Stomach (tissue), 8 donors: ENCODE measurements at regions not wholly inside any gene's neighbourhood (a gene's known extent, or its start where the extent isn't known, plus 50 kb on each side); places are given as distances from the start of the nearest gene placed in this dataset.

ENCODE experiments used
- DNase-seq, 2 donors: peaks; one replicate each; pipeline versions ENCODE4 v3.0.0 to v3.0.0-alpha.2; 2013 to 2019
- H3K27ac ChIP-seq, 5 donors: fragments of 200-600 bp in 4 of 5; sonication (generic) in 4 of 5; one replicate each; pipeline ENCODE4 v1.5.1; 2013 to 2019; ENCODE audit warnings: mild to moderate bottlenecking in 1 of 5, moderate library complexity in 1 of 5
- H3K27me3 ChIP-seq, 3 donors: fragments of 200-600 bp; sonication (generic); one replicate each; pipeline ENCODE4 v1.5.1; 2017 to 2019; ENCODE audit warnings: mixed run types in 1 of 3
- H3K36me3 ChIP-seq, 4 donors: fragments of 200-600 bp; sonication (generic); 1 replicate in 3 of 4; 2 replicates in 1 of 4; pipeline ENCODE4 v1.5.1; 2016 to 2019
- H3K4me1 ChIP-seq, 4 donors: fragments of 200-600 bp; sonication (generic); one replicate each; pipeline ENCODE4 v1.5.1; 2016 to 2019
- H3K4me3 ChIP-seq, 4 donors: fragments of 200-600 bp; sonication (generic) in 3 of 4; one replicate each; pipeline ENCODE4 v1.5.1; 2016 to 2019; ENCODE audit warnings: mild to moderate bottlenecking in 1 of 4
- H3K9me3 ChIP-seq, 4 donors: fragments of 200-600 bp; sonication (generic); one replicate each; pipeline ENCODE4 v1.5.1; 2016 to 2019
- EP300 ChIP-seq: sonication (generic); formaldehyde crosslinking; IDR thresholded peaks from one replicate; pipeline ENCODE4 v1.6.1; 2017; ENCODE audit warnings: antibody characterized with exemption
- POLR2A ChIP-seq, 4 donors: fragments of 450-650 bp; IDR thresholded peaks; one replicate each; pipeline ENCODE4 v1.6.1; 2016; ENCODE audit warnings: antibody characterized with exemption in 4 of 4, control low read depth in 2 of 4, mild to moderate bottlenecking in 1 of 4, moderate library complexity in 1 of 4
- POLR2AphosphoS5 ChIP-seq, 3 donors: sonication (generic); formaldehyde crosslinking; IDR thresholded peaks; one replicate each; pipeline ENCODE4 v1.6.1; 2016; ENCODE audit warnings: antibody characterized with exemption in 3 of 3
- WGBS, 5 donors: extraction: QIAGEN DNeasy Blood & Tissue Kit in 3 of 5; methylation state at CpG; one replicate each; pipeline versions ENCODE4 v1.1.5 to v1.1.7; 2013 to 2018; 5-methylcytosine and 5-hydroxymethylcytosine counted together
- intact Hi-C: fragments of 100-400 bp; cut with DNase I; formaldehyde crosslinking; loops from one replicate; pipeline ENCODE4 v1.15.1; 2023; ENCODE audit warnings: low total_unique reads
- TF ChIP-seq, protein P1 (sequence below), 7 experiments: fragments of 450-650 bp in 4 of 7; fragments of 200-600 bp in 3 of 7; sonication (generic) in 3 of 7; IDR thresholded peaks; one replicate each; pipeline ENCODE4 v1.5.1; 2016 to 2019; ENCODE audit warnings: antibody characterized with exemption in 7 of 7, control low read depth in 2 of 7, mild to moderate bottlenecking in 1 of 7
- donor health status: healthy with polysubstance abuse.
- donor health status: Bipolar disorder and iron deficiency.
- donor health status: healthy.

DNA sequence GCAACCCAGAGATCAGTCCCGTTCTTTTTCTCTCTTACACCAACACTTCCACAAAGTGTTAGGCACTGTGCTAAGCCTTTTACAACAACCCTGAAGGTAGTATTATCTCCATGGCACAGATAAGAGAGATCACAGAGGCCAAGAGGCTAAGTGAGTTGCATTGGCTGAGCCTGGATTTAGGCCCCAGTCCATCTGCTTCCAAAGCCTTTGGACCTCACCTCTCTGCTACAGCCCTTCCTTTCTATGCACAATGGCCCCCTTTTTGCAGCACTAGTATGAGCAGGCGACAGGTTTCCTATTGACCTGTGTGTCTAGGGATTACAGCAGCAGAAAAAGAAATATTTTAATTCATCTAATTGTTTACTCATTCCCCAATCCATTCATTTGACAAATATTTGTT lies 76.2 kb downstream of the CRYGS start:
- intact Hi-C loops, result no loop called here

DNA sequence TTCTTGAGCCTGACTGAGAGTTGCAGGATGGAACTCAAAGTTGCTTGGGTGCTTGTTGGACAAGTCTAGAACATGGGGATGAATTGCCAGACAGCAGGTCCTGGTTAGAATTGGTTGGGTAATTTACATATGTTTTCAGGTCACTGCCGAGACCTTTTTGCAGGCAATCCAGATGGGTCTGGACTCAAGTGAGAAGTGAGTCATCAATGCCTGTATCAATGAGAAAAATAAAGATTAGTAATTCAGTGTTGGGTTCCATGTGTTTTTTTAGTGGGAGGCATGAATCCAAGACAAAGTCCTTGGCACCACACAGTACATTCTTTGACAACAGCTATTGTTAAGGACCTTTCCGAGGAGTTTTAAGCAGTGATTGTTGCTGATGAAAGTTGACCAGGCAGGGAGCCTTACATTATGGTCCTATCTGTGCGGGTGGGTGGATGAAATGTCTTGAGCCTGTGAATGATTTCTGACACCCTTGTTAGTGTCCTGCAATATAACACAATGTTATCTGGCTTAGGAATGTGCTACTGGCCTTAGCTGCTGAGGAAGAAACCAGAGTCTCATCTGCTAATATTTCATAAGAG lies 77.7 kb downstream of the CRYGS start:
- H3K27me3 ChIP-seq, result no peaks in the 10 kb centered on the region
- H3K4me1 ChIP-seq, result no peaks in the 10 kb centered on the region
- no peaks in the 10 kb centered on the region for H3K36me3 ChIP-seq
- 48 to 85% (median 57%) methylated on average over 3 of the region's 3 CpGs for WGBS, 5 donors
- H3K9me3 ChIP-seq, result no peaks in the 10 kb centered on the region
- TF ChIP-seq POLR2AphosphoS5 (IDR thresholded peaks at IDR 0.05) (no peak), EP300 (no peak), POLR2A (IDR thresholded peaks at IDR 0.05) (no peak)
- TF ChIP-seq, protein P1, sequence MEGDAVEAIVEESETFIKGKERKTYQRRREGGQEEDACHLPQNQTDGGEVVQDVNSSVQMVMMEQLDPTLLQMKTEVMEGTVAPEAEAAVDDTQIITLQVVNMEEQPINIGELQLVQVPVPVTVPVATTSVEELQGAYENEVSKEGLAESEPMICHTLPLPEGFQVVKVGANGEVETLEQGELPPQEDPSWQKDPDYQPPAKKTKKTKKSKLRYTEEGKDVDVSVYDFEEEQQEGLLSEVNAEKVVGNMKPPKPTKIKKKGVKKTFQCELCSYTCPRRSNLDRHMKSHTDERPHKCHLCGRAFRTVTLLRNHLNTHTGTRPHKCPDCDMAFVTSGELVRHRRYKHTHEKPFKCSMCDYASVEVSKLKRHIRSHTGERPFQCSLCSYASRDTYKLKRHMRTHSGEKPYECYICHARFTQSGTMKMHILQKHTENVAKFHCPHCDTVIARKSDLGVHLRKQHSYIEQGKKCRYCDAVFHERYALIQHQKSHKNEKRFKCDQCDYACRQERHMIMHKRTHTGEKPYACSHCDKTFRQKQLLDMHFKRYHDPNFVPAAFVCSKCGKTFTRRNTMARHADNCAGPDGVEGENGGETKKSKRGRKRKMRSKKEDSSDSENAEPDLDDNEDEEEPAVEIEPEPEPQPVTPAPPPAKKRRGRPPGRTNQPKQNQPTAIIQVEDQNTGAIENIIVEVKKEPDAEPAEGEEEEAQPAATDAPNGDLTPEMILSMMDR (IDR thresholded peaks at IDR 0.05), result no peak
- H3K27ac ChIP-seq, result no peak overlapping the region
- intact Hi-C loops, result no loop called here
- no peak for DNase-seq
- no peak overlapping the region for H3K4me3 ChIP-seq

More for the DNA sequence above, 76.2 kb downstream of the CRYGS start:
- WGBS, 5 donors, result 49 to 70% (median 63%) methylated on average over 2 of the region's 2 CpGs
- no peak for TF ChIP-seq POLR2A (IDR thresholded peaks at IDR 0.05)
- TF ChIP-seq, protein P1 (IDR thresholded peaks at IDR 0.05), result no peak
- no peak for DNase-seq
- no peak overlapping the region for H3K4me3 ChIP-seq
- no peak overlapping the region for H3K27ac ChIP-seq
- no peaks in the 10 kb centered on the region for H3K9me3 ChIP-seq
- H3K36me3 ChIP-seq, result no peaks in the 10 kb centered on the region
- H3K4me1 ChIP-seq, result no peaks in the 10 kb centered on the region
- no peaks in the 10 kb centered on the region for H3K27me3 ChIP-seq

DNA sequence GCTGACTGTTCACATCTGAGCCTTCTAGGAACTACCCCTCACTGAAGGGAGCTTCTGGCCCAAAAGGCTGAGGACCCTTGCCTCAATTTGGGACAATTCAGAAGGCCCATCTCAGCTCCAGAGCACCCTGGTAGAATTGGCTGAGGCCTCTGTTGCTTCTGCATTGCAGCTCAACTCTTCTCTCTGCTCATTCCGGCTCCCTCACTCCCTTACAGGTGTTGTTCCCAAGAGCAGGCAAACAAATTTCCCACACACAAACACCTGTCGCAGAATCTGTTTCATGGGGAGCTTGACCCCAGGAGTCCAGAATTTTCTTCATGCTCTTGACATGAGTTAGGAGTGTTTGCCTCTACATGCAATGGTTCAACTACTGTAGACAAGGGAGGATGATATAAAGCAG lies 78.7 kb downstream of the CRYGS start:
- intact Hi-C loops, result no loop called here
- TF ChIP-seq POLR2AphosphoS5 (IDR thresholded peaks at IDR 0.05) (no peak), EP300 (no peak), POLR2A (IDR thresholded peaks at IDR 0.05) (no peak)
- TF ChIP-seq, protein P1 (IDR thresholded peaks at IDR 0.05), result no peak
- Histone ChIP-seq H3K27ac (no peak overlapping the region), H3K4me1 (no peaks in the 10 kb centered on the region), H3K9me3 (no peaks in the 10 kb centered on the region), H3K36me3 (no peaks in the 10 kb centered on the region), H3K27me3 (no peaks in the 10 kb centered on the region), H3K4me3 (no peak overlapping the region)
- no peak for DNase-seq
- WGBS, 5 donors, result 86 to 96% (median 90%) methylated on average over 2 of the region's 2 CpGs

DNA sequence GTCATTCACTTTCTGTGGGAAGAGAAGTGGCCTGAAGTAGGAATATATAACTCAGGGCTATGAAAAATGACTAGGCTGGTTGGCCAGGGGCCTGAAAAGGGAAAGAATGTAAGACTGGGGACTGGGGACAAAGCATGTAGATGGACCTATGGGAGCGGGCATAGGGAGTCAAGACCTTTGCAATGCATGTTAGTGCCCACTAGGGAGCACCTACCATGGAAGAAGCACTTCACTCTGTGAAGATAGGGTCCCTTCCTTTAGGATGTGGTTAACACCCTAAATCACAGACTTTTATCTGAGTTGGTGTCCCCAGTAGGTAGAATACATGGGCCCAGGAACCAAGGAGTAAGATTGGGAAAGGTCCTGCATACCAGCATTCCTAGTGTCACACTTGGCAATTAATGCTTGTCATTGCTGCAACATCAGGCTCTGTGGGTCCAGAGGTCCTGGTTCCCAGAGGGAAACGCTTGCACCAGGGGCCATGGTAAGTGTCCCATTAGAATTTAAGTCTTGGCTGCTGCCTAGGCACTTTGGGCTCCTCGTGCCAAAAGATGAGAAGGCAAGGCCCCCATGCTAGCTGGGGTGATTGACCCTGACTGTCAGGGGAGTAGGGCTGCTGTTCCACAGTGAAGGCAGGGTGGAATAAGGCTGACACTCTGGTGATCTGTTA lies 79.6 kb downstream of the CRYGS start:
- no peak overlapping the region for H3K27ac ChIP-seq
- H3K9me3 ChIP-seq, result no peaks in the 10 kb centered on the region
- no peaks in the 10 kb centered on the region for H3K27me3 ChIP-seq
- TF ChIP-seq POLR2AphosphoS5 (IDR thresholded peaks at IDR 0.05) (no peak), EP300 (no peak), POLR2A (IDR thresholded peaks at IDR 0.05) (no peak)
- TF ChIP-seq, protein P1 (IDR thresholded peaks at IDR 0.05), result no peak
- intact Hi-C loops, result no loop called here
- no peaks in the 10 kb centered on the region for H3K4me1 ChIP-seq
- no peak for DNase-seq
- H3K36me3 ChIP-seq, result no peaks in the 10 kb centered on the region
- no peak overlapping the region for H3K4me3 ChIP-seq
- 82 to 93% (median 89%) methylated on average over 3 of the region's 3 CpGs for WGBS, 5 donors
